HG02884 (cell line): ENCODE measurements at regions not wholly inside any gene's neighbourhood (a gene's known extent, or its start where the extent isn't known, plus 50 kb on each side); places are given as distances from the start of the nearest gene placed in this dataset.
A peak's percentile ranks its signal among the peaks of the same experiment; 100 is the strongest.

Experiments used
- ATAC-seq: cut with Tn5 transposase; IDR thresholded peaks from one replicate; pipeline ENCODE4 v1.9.1; 2021; ENCODE audit warnings: mild to moderate bottlenecking, moderate library complexity; ENCODE audit not compliant: unreplicated experiment

DNA sequence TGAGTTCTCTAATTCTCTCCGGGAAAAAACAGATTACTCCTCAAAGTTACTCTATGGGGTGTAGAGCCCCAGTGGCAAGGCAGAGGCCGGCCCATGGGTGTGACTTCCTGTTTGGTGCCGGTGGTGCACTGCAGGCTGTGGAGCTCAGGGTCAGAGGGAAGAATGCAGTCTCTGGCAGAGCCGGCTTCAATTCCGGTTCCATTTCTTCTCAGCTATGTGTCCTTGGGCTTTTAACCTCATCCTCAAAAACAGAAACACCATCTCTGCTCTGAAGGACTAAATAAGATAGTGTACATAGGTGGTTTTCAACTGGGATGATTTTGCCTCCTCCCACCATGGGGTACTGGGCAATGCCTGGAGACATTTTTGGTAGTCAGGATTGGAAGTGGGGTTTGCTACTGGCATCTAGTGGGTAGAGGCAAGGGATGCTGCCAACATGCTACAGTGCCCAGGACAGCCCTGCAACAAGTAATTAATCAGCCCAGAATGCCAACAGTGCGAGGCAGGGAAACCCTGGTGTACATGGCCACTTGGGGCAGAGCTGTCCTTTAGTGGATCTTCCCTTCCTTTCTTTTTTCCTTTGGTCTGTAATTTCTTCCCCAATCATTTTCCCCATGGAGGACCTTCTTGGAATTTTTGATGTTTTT lies 81.2 kb downstream of the INSIG2 start:
- peak; percentile 80 for ATAC-seq

DNA sequence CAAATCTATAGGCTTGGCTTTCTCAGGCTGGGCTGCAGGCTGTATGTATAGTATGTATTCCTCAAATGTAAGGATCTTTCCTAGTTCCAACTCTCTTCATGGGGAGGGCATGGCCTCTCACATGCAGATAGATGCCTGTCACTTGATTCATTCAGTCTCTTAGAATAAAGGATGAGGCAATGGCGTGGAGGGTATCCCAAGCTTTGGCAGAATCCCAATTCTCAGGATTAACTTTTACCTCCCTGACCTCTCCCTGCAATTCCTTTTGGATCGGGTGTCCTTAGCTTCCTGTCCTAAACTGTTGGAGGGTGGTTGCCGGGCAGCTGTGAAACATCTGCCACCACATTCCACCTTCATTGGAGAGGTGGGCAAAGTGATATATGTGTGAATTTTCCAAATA lies 80.3 kb downstream of the INSIG2 start:
- ATAC-seq, result no peak

DNA sequence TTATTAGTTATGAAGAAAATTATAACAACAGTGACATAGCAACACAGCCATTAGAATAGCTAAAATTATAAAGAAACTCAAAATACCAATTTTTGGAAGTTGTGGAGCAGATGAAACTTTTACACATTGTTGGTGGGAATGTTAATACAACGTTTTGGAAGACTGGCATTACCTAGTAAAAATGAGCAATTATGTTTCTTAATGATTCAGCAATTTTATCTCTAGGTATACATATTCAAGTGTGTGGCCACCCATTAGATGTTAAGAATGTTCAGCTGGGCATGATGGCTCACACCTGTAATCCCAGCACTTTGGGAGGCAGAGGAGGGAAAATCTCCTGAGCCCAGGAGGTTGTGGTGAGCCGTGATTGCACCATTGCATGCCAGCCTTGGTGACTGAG lies 78.8 kb downstream of the INSIG2 start:
- no peak for ATAC-seq

DNA sequence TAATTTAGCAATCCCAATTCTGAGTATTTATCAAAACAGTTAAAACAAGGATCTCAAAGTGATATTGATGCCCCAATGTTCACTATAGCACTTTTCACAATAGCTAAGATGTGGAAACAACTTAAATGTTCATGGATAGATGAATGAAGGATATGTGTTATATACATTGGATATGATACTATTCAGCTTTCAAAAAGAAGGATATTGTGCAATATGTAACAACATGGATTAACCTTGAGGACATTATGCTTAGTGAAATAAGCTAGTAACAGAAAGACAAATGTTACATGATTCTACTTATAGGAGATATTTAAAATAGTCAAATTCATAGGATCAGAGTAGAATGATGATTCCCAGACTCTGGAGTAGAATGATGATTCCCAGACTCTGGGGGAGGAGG lies 78.0 kb downstream of the INSIG2 start:
- ATAC-seq, result no peak

DNA sequence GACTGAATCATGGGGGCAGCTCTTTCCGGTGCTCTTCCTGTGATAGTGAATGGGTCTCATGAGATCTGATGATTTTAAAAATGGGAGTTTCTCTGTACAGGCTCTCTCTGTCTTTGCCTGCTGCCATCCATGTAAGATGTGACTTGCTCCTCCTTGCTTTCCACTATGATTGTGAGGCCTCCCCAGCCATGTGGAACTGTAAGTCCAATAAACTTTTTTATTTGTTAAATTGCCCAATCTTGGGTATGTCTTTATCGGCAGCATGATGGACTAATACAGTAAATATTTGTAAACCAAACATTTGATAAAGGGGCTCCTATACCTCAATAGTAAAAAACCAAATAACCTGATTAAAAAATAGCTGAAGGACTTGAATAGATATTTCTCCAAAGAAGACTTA lies 77.3 kb downstream of the INSIG2 start:
- ATAC-seq, result no peak
